ENCODE measurements at regions not wholly inside any gene's neighbourhood (a gene's known extent, or its start where the extent isn't known, plus 50 kb on each side); places are given as distances from the start of the nearest gene placed in this dataset.

DNA sequence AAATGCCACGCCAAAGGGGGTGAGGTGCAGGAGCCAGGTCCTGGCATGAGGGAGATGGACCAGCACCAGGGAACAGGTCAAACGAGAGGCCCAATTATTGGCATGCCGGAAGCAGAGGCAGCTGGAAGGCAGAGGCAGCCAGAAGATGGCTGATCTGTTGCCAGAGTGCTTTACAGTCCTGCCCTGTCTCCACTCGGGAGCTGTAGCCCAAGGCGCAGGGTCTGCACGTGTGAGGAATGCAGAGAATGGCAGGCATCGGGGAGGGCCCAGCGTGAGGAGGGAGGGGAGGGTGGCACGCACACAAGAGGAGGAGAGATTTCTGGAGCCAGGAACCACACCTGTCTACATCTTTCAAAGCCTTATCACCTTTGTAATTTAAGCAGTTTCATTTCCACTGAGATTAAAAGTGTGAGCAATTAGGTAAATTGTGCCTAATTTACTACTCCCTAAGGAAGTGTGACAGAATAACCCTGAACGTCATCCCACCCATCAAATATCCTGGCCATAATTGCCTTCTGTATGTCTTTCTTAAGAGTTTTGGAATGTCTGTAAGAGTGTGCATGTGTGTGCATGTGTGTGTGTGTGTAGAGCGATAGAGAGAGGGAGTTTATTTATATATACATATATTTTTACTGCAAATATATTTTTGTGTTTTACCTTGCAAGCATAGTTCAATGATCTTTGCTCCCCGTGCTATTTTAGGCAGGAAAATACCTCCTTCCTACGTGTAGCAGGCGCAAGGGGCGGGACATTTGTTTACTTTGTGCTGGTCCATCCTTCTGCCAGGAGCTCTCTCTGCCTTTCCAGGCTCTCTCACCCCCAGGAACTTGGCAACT, 125.5 kb upstream of the SERBP1 start:
- no peak for TF ChIP-seq CTCF (IDR thresholded peaks at IDR 0.05)
- no peak for TF ChIP-seq POLR2AphosphoS5 (IDR thresholded peaks at IDR 0.05)

All from breast epithelium (tissue), 3 donors.